CD4-positive, alpha-beta T cell treated with Interleukin-6 for 4 hours (primary cell): ENCODE measurements at regions not wholly inside any gene's neighbourhood (a gene's known extent, or its start where the extent isn't known, plus 50 kb on each side); places are given as distances from the start of the nearest gene placed in this dataset.

Source experiments
- DNase-seq: peaks from one replicate; pipeline ENCODE4 v3.0.0-alpha.2; 2020; ENCODE audit warnings: mixed read lengths

DNA sequence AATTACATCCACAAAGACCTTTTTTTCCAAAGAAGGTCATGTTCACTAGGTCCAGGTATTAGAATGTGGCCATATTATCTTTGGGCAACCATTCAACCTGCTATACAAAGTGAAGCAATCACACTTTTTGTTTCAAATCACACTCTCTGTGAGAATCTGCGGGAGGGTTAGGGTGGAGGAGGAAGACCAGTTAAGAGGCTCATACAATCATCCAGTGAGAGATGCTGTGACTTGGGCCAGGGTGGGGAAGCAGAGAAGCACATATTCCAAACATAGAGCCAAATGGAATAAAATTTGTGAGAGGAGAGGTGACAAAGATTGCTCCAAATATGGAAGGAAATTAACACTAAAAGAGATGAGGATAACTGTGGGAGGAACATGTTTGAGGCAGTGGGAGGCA, 351.6 kb downstream of the CYRIA start:
- DNase-seq: no peak

DNA sequence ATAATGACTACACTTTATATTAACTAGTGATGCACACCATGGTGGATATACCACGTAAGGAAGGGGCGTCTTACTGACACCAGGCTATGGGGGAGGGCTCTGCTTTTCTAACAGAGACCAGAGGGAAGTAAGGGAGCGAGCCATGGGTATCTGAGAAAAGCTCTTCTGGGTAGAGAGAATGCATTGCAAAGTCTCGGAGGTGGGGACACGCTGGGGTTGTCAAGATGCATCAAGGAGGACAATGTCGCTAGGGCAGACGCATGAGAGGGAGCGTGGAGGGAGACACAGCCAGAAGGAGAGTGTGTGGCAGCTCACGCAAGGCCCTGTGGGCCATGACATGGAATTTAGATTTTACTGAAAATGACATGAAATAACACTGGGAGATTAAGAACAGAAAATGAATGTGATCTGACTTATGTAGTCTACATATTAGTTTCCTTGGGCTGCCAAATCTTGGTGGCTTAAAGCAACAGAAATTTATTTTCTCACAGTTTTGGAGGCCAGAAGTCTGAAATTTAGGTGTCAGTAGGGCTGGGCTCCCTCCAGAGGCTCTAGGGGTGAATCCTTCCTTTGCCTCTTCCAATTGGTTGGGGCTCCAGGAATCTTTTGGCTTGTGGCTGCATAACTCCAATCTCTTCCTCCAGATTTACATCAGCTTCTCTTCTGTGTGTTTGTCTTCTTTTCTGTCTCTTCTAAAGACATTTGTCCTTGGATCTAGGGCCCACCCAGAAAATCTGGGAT, 352.2 kb downstream of the CYRIA start:
- no peak for DNase-seq

DNA sequence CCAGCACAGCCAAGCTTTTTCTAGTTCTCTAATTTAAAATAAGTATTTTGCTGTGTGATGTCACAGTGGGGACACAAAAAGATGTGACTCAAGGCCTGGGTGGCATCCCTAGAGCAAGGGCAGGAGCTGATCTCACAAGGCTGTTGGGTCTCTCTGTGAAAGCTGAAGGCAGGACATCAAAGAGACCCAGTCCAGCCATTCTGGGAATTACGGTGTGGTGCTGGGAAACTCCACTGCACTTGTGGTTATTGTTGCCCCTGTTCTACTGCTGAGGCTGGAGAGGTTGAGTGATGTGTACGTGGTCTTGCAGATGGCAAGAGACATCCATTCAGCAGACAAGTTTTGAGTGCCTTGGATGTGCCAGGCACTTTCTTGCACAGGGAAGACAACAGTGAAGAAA, 352.9 kb downstream of the CYRIA start:
- no peak for DNase-seq

DNA sequence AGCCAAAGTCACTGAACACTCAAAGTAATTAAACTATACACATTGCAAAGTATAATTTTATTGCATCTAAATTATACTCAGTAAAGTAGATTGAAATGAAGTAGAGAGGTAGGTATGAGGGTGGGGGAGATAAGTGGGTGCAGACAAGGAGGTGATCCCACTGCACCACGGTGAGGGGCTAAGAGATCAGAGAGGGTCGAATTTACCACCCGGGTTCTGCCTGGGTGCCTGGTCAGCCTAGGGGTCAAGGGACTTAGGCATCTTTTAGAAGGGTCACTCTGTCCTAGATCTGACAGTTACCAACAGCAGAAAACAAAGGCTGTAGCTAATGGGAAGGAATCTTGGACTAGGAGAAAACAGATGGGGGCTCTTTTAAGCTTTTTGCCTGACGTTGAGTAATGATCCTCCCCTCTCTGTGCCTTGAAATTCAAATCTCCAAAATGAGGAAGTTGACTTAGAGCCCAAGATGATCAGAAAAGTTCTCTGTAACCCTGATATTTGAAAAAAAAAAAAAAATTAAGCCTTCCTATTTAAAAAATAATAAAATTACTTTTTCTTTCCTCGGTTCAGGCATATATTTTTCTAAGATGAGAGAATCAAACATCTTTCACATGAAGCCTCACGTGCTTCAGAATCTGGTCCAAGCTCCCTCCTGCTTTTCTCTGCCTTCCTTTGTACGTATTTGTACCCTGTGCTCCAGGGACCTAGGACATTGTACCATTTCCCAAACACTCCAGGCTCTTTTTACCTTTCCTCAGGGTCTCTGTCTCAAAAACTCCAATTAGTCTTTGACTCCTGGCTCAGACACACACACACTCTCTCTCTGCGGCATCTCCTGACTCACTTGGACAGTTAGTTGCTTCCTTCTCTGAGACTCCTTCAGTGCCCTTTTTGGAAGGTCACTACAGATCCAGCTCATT, 353.9 kb downstream of the CYRIA start:
- no peak for DNase-seq

DNA sequence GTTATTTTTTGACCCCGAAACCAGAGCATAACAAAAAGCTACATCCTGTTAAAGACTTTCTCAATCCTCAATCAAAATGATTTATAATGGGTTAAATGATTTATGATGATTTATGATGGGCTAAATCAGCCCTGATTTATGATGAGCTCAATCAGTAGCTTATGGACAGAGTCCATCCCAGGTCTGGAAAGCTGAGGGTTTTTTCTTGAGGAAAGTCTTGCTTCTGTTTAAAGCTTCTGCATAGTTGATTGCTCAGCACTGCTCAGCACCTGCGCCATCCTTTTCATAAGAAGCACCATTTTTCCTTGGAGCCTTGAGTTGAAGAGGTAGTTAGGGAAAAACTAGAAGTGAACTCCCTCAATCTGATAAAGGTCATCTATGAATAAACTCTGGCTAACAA, 356.8 kb downstream of the CYRIA start:
- no peak for DNase-seq

DNA sequence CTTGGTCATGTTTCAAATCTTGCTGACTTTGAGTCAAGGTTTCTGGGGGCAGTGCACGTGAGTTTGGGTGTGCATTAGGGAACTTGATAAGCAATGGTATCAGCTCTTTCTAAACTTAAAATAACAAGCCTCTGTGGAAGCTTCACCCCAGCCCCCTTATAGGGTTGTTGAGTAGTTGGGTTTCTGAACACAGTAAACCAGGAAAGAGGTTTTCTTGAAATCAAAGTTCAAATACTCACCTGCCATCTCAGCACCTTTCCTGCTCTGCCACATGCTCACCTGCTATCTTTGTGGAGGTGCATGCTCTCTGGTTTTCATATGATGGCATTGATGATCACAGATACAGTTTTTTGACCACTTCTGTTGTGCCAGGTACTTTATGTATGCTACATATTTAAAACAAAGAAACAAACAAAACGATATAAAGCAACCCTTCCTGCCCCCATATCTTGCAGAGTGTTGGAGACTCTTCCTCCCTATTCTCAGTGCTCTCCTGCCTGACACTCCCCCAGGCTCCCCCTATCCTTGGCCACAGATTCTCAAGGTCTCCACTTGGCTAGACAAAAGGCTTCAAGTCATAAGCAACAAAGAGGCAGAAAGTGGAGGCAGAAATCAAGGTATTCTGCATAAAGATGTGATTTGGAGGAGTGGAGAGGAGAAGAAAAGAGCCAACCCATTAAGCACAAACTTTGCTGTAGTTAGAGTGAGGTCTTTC, 360.6 kb downstream of the CYRIA start:
- no peak for DNase-seq

DNA sequence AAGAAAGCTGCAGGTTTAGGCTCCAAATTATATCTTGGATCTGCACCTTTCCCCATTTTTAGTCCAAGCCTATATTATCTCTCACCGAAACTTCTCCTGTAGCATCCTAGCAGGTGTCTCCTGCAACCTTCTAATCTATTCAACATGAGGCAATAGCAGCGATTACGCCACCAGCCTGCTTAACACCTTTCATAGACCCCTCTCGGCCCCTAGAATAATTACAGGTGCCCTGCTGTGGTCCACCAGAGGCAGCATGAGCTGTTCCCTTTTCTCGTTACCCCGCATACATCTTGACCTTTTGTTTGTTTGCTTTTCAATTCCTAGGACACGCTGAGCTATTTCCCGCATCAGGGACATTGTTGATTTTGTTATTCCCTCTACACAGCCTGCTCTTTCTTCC, 361.9 kb downstream of the CYRIA start:
- no peak for DNase-seq

DNA sequence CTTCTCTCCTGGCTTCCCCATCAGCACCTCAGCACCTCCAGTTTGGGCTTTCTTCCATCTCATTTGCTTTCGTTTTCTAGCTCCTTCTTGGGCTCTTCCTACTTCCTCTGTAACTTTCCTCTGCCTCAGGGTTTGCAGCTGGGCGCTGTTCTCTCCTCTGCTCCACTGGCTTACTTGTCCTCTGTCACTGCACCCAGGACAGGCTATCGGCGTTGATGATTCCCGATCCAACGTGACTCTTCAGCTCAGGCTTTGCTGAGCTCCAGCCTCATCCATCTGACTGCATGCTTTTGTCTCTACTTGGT, 362.4 kb downstream of the CYRIA start:
- DNase-seq: no peak

DNA sequence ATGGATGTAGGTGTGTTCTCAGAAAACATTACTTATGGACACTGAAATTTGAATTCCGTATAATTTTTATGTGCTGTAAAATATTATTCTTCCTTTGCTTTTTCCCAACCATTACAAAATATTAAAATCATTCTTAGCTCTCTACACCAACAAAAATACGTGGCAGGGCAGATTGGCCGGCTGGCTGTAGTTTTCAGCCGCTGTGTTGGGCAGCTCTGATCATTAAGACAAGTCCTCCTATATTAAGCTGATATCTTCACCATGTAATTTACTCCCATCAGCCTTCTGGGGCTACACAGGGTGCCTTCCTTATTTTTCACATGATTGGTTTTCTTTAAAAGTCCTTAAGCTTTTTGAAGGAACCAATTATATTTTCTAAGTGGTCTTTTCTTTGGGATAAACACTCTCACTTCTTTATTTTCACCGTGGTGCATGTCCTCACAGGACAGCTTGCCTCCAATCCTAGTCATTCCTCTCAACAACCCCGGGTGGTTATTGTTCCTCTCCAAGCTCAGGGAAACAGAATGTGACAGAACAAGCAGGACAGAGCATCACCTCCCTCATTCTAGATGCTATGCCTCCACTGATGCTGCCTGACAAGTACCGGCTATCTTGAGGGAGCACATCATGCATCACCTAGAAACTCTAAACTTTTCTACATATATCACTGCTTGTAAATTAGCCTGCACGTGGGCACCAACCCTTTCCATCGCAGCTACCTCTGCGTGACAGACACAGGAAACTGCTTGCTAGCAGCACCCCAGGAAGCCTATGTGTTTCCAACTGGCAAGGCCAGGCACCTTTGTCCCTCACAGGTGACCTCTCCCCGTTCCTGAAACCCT, 362.3 kb downstream of the MYCN start:
- DNase-seq: no peak

DNA sequence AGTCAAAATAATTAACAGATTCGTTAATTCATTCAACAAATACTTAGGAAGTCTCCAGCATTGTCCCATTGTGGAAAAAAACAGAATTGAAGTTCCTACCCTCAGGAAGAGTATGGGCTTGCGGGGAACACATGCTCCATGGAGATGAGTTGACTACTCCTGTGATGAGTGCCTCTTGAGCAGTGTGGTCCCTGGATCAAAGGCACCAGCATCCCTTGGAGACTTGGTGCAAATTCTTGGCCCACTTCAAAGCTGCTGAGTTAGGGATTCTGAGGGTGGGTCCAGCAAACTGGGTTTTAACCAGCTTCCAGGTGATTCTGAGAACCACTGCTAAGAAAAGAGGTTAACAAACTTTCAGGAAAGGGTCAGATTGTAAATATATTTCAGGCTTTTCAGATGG, 361.6 kb downstream of the MYCN start:
- no peak for DNase-seq

DNA sequence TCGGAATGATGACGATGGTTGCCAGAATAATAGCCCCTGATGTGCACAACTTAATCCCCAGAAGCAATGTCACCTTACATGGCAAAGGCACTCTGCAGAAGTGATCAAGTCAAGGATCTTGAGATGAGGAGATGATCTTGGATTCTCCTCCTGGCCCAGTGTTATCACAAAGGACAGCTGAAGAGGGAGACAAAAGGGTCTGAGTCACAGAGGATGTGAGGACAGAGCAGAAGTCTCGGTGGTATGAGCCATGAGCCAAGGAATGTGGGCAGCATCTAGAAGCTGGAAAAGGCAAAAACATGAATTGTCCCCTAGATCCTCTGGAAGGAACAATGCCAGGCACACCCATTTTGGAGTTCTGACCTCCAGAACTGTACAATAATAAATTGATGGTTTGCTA, 358.5 kb downstream of the MYCN start:
- no peak for DNase-seq

DNA sequence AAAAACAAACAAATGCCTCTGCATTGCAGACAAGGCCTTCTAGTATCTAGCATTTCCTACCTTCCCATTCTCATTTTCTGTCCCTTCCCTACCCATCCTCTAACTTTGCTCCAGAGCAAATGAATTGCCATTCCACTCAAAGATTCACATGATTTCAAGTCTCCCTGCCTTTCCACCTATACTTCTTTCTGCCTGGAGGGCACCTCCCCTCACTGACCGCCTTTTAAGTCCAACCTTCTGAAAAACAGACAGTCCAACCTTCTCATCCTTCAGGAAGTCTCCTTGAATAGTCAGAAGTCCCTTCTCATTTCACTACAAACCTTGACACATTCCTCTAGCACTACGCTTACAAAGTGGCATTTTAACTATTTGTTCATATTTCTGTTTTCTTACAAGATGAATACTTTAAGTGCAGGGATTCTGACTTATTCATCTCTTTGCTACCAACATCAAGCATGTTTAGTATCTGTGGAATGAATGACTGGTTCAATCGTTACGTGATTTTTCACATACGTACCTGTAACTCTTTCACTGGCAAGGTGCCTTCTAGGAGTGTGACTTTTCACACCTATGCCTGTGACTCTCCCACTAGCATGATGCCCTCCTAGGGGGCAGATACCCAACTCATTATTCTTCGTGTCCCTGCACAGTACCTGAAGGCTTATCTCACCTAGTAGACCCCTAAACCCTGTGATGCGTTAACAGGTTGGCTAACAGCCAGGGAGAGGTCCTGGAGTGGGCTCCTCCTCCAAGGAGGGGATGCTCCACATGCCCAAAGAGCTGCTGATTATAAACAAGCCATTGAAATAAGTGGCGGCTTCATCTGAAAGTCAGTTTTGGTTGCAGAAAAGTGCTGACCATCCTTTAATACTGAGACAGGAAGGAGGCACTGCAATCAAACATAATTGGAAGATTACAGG, 356.2 kb downstream of the MYCN start:
- DNase-seq: no peak

DNA sequence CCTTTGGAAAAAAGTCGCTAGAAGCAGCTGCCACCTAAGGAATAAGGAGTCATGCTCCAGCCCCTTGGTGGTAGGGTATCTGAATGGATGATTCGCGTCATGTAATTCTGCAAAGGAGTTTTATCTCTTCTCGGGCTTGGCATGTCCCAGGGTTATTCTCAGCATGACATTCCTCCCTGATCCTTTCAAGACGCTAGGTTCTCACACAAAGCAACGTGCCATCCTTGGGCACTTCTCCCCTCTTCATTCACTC, 355.6 kb downstream of the MYCN start:
- no peak for DNase-seq

DNA sequence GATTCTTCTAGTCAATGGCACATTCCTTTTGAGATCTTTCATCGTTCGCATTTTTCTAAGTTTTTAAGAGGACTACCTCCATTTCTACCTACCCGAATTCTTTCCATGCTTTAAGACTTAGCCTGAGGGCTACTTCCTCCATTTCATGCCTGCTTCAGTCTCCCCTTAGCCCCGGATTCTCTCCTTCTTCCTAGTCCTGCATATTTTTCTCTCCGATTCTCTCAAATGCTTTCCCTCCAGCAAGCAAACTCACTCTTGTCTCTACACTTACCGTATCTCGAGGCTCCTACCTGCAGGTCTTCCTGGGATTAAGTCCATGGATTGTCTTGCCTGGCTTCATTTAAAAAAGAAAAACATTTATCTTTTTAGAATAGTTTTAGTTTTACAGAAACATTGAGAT, 354.4 kb downstream of the MYCN start:
- DNase-seq: no peak

DNA sequence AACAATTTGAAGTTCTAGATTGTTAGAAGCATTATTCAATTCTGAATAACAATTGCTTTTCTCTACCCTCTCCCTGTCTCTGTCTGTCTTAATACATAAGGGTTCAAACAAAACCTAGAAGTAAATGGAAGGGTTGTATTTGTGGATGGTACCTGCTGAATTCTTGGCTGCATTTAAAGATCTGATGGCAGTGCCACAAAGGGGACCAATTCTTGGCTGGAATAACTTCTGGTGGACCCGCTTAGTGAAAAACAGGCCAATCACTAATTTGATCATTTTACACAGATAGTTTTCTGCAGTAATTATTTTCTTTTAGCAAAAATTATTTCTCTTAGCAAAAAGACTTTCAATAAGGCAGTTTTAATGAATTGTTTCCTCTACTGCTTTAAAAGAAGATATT, 353.5 kb downstream of the MYCN start:
- DNase-seq: no peak

DNA sequence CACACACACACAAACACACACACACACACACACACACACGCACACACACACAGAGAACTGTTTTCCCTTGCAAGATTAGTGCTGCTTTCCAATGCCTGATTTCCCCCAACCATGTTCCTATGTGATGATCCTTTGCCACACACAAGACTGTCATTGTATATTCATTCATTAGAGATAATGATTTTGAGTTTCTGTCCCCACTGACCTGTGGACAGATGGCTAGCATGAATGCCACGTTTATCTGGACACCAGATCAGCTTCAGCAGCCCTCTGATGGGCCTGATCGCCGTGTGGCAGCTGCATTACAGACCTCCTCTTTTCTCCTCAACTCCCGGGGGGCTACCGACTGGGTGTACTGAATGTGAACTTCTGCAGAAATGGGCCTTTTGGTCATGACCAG, 353.0 kb downstream of the MYCN start:
- DNase-seq: no peak

DNA sequence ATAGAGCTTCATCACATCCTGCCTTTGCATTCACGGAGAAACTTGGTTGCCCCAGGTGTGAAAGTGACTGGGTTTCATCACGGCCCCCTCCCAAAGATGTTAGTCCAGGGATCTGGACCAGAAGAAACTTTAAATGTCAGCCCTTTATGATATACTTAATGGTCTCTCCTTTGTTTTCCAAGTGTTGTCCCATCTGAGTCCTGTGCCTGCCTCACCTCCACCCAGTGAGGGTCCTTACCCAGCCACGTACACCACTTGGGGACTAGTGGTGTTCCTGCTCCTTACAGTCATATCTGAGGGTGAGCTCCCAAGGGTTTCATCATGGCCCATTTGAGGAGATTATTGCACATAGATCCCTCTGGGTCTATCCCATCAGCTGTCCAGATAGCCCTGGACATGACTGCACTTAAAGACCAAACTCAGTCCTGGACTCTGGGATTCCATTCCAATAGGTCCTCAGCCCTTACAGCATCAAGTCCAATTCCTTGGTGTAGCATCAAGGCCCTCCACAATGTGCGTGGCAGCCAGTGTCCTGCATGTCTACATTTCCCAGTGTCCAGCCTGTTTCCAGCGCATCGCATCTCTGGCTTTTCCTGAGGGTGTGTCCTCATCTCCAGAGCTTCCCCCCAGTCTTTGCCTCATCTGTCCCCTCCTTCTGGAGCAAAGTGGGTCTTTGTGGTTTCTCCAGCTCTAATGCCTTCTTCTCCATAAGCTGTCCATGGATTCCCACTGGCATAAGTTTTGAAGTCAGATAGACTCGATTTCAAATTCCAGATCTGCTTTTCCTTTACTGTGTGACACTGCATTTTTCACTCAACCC, 351.6 kb downstream of the MYCN start:
- no peak for DNase-seq

DNA sequence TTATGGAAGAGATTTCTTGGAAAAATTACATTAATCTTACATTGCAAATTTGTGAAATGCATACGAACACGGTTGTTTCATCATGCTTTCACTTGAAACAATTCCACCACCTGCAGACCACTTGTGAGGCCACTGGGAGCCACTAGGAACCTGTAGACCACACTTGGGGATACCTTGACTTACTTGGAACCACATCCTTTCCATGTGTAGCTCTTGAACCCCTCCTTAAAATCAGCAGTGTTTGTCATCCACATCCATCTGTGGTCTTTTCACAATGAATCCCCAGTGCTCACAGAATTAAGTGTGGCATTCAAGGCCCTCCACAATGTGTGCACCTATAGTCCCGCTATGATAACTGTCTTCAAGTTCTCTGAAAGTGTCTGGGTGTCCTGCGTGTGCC, 350.9 kb downstream of the MYCN start:
- DNase-seq: no peak

DNA sequence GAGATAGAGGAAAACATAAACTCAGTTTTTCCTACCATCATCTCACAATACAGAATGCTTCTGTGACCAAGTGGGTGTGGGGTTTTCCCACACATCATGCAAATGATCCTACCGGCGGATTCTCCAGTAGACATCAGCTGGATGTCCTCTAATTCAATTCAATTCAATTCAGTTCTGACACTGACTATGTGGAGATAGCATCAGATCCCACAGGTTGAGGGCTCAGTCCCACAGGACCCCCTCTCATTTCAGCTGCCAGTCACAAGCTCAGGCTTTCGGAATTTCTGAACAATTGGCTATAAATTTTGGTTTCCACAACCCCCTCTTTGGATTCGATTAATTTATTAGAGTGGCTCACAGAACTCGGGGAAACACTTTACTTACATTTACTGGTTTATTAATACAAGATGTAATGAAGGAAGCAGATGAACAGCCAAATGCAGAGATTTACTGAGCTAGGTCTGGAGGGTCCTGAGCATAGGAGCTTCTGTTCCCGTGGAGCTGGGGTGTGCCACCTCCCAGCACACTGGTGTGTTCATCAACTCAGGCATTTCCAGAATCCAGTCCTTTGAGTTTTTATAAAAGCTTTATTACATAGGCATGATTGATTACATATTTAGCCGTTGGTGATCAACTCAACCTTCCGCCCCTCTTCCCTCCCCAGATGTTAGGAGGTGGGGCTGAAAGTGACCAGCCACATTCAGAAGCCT, 350.1 kb downstream of the MYCN start:
- DNase-seq: no peak

DNA sequence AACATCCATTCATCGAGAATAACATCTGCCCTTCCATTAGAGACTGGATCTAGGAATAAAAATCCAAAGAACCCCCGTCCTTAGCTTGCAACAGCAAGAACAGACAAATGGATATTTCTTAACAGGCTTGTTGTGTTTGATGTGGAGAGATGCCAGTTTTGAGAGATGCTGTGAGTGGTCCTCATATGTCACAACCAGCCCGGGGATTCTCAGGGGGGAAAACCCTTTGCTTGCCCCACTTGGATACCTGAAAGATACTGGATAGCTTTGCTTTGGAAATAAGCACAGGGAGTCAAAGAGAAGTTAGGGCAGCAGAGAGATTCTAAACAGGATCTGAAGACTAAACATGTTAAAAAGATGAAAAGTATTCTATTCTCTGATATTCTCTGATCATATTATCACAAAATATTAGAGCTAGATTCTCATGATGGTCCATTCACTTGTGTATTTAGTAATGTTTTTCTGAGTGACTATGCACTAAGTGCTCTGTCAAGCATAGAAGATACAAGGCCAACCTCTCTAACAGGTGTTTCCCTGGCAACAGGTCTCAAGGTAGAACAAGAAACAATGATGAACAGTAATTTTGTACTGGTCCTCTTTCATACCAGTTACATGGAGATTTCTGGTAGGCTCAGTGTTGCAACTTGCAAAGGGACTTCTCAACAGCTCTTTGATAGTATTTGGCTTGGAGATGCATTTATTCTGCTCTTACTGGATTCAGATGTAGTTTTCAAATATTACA, 348.2 kb downstream of the MYCN start:
- DNase-seq: no peak
